CD4-positive, alpha-beta T cell treated with Interleukin-15 for 1 hour (primary cell): ENCODE measurements at regions not wholly inside any gene's neighbourhood (a gene's known extent, or its start where the extent isn't known, plus 50 kb on each side); places are given as distances from the start of the nearest gene placed in this dataset.

ENCODE experiments used
- DNase-seq: peaks from one replicate; pipeline ENCODE4 v3.0.0-alpha.2; 2020

DNA sequence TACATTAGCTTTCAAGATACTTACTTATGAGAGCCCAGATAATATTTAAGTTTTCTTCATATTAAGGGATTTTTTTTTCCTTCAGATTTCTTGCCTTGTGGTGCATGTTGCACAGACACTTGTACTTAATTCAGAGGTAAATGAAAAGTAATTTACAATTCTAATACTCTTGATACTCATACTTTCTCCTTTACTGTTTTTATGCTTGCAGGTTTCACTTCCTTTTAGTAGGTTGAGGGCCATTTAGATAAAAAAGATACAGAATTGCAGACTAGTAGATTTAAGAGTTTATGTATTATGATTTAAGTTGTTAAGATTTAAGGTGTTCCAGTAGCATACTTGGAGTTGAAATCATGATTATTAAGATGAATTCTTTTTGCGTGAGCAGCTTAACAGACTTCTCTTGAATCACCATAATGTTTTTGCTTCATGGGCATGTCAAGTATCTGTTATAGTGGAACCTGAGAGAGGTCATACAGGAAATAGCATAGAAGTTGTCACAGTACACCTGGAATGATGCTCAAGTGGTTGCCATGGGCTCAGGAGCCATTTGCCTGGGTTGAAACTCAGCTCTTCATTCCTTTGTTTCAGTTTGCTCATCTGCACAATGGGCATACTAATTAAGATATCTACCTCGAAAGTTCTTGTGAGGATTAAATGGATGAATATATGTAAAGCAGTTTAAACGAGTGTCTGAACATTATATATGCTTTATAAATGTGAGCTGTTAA, 174.8 kb upstream of the PRPS1L1 start:
- DNase-seq, result no peak

DNA sequence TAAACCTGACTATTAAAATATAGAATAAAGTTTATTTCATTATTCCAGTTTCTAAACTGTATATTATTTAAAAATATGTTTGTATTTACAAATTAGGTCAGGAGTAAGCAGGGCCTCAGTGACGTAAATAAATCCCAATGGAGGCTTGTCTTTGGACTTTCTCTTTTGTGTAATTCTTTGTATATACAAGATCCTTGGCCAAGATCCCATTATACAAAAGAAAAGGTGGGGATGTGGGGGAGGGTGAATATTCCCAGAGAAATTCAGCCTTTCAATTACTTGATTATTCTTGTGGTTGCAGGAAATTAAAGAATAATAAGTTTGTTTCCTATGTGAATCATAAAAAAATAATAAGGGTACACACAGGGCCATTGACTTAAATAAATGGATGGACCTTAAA, 178.7 kb upstream of the PRPS1L1 start:
- DNase-seq, result no peak

DNA sequence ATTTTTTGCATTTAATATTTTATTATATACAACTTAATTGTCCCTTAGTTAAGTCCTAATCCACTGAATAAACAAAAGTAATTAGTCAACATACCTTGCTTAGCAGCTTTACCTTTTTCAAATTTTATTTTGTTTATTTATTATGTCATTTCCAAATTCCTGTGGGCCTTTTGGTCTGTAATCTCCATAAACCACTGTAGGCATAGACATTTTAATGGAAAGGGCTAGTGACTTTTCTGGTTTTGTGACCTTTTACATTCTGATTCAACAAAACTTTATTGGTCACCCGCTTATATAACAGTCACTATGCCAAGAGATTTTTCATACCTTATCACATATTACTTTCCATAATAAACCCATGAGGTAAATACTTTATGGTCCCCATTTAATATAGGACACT, 181.3 kb upstream of the PRPS1L1 start:
- DNase-seq, result no peak

DNA sequence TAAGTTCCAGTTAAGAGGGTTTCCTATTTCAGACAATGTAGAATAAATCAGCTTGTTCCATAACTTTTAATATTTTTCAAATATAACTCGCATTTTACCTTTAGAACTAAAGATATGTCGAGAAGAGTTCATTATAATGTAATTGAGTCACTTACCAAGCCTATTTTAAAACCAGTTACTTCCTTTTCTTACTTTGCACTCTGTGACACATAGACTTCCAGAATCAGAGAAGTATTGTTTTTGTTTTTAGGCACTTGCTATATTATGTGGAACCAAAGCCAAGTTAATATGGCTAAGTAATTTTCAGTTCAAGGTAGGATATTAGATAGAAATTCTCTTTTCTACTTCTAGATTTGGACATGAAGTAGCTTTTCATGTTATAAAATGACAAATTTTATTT, 182.7 kb upstream of the PRPS1L1 start:
- no peak for DNase-seq

DNA sequence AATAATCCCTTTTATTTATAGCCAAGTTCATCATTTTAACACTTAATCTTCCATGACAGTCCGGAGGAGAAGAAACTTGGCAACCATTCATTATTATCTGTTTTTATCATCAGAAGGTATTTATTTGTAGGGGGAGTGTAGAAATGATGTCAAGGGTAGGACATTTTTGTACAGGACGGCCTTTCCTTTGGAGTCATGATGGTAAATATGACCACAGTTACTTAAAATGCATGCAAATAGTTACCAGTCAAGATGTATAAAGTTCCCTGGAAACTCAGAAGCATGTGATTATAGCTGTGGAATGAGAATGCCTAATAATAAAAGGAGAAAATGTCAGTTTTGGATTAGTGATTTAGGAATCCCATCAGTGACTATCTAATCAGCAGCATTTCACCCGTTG, 183.1 kb upstream of the PRPS1L1 start:
- DNase-seq, result no peak

DNA sequence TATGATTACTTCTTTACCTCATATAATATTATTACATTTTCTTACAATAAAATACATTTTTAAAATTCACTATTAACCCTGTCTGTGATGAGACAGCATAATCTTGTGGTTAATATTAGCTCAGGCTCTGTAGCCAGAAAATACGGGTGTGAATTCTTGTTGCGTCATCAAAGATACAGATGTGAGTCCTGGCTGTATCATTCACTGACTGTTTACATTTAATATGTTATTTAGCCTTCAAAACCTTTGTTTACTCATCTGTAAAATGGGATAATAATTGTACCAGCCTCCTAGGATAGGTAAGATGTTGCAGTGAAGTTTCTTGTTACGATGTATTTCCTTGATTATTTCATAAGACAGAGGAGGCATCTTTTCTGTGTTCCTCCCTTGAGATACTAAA, 184.7 kb upstream of the PRPS1L1 start:
- DNase-seq, result no peak

DNA sequence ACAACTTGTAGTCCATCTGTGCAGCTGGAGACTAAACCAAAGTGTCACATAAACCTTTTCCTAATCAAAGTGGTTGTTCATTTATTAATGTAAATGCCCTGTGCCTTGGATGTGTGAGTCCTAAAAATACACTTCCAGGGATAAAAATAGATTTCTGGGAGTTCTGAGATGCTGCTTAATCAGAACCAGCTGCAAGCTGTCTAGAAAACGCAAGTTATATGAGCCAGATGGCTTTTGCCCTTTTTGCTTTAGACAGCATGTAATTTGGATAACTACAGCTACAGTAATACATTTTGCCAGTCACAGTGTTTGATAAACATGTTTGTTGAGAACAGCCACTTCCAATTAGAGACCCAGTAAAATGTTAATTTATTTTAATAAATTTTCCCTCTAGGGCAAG, 185.1 kb upstream of the PRPS1L1 start:
- DNase-seq, result no peak

DNA sequence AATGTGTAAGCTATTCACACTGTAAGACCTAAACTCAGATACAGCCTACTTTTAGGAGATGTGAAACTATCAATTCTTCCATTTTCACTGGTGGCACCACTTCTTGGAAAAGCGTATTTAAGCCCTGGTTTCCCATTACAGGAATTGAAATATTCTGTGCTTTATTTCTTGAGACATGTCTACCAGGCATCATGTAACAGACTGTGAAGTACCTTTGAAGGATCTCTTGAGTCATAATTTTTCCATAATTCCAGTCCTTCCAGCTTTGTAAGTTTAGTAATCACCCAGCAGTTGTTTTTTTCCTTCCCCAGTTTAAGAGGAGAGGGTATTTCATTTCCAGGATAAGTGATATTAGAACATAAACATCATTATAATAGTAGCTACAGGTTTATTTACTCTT, 186.0 kb upstream of the PRPS1L1 start:
- DNase-seq, result no peak

DNA sequence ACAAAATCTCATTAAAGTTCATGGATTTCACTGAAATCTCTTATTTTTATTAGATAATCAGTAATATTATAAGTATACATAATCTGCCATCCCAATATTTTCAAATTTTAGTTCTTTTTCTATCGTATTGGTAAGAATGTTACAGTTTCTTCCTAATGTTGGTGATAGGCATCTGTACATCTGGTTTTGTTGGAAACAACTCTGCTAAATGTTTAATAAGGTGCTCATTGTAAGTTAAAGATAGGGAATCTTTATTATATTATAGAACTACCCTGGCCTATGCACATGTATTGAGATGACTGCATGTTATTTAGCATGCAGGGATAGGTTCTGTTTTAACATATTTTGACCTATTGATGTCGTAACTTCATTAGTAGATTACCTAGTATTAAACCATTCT, 188.6 kb upstream of the PRPS1L1 start:
- DNase-seq, result no peak

DNA sequence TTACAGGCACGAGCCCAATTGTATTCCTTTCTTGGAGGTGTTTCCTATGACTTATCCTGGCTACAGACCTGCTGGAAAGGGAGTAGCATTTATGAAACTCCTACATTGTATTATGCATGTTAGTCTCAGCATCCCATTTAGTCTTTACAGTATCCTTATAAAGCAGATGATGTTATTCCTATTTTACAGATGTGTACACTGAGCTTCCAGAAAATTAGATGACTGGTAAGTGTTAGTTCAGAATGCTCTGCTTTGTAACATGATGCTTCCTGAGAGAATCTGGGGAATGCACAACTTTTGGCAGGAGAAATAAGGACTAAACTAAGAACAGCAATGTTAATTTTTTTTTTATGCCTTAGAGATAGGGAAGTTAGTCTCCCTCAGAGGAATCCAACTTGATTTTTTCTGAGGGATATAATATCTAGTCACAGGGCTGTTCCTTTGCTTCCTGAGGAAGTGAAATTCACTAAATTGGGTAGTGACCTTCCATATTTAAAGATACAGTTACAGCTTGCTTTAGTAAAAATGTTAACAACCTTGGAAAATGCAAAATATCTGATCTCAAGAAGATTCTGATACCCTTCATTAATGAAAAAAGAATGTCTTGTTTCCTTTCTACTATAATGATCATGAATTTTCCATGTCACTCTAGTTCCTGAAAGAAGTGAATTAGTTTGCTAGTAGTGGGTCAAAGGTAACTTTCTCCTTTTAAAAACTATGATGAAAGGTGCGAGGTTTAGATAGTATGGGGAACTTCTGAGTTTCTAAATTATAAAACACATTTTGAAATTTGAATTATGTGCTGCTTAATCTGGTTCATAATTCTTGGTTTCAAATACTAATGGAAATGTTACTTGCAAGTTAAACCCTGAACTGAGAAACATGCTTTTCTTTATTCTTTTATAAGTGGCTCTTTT, 194.0 kb upstream of the PRPS1L1 start:
- DNase-seq, result no peak

DNA sequence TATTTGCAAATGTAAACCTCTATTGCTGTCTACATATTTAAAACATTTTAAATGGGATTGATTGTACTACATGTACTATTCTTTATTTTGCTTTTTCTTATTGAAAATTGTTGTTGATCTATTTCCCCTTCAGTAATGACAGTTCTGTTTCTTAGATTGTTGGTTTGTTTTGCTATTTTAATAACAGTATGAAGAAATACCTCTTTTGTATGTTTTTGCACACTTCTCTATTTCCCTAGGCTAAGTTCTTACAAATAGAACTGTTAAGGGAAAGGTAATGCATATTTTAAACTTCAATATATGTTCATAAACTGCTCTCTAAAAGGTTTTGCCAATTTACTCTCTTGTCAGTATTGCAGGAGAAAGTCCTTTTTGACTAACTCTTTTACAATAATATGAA, 195.0 kb upstream of the PRPS1L1 start:
- DNase-seq, result no peak

DNA sequence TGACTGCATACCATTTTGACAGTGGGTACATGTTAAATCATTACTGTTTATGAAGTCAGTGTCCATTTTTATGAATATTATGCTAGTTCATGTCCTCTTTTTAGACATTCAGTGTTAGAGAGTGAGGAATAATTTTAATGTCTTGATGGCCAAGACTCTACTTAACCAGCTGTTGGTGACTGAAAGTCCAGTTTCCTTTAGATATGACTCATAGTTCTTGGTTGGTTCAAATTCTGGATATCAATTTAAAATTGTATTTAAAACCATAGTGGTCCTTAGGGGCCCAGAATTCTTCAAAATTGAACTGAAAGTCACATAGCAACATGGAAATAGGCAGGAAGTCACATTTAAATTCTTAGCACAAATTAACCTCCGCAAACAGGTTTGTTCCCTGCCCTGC, 196.5 kb upstream of the PRPS1L1 start:
- no peak for DNase-seq

DNA sequence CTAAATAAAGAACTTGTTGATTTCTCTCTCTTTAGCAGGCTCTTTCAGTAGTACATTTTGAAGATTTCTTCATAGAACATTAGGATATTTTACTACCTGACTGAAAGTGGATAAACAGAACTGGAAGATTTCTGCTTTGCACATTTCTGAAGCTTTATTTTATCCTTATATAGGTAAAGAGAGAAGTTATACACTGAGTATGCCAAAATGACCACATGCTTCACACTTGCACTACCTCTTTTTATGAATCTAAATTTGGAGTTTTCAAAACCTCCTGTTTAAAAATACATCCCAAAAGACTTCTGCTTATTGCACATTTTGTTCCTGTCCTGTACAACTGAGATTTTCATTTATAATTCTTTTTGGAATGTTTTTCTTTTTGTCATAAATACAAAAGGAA, 197.4 kb upstream of the PRPS1L1 start:
- no peak for DNase-seq

DNA sequence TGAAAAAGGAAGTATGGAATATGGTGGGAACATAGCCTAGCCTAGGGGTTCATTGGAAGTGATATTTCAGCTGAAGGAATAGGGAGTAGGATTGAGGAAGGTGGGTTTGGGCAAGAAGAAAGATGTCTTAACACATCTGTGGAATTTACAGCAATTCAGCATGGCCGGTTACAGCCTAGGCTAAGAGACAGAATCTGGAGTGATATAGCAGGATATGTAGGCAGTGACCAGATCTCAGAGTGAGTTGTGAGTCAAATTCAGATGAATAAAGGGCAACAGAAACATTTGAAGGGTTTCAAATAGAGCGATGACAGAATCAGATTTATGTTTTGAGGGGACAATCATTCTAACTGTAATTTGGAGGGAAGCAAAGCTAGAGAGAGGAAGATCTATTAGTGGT, 199.0 kb upstream of the PRPS1L1 start:
- DNase-seq, result no peak

DNA sequence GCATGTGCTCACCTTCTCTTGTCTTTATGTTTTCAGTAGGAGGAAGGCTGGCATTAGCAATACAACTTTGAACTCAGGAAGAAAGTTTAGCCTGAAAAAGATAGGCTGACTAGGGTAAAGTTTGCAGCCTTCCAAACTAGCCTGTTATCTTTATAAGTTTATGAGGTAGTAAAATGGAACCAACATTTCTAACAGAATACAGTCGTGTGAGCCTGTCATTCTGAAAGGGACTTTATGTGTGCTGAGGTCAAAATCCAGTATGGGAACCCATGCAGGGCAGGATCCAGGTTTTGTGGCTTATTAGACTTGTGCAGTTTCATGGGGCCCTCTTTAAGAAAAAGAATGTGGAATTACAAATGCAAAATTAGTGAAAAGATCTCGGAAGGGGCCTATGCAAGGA, 201.0 kb upstream of the PRPS1L1 start:
- DNase-seq, result no peak

DNA sequence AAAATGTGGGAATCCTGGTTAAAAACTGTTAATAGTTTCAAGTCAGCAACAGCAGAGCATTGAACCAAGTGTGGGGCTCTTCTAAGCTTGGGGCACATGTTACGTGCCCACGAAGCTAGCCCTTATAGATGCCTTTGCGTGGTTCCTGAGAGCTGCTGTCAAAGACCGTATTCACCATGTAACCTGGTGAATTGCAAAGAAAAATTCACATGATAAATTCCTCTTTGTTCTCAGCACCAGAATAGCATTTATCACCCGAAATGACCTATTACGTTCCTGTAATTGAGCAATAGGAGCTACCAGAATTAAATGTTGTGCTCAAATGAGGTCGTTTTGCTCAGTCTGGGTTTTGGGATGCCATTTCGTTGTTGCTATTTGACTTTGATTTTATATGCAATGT, 202.6 kb upstream of the PRPS1L1 start:
- DNase-seq, result no peak

DNA sequence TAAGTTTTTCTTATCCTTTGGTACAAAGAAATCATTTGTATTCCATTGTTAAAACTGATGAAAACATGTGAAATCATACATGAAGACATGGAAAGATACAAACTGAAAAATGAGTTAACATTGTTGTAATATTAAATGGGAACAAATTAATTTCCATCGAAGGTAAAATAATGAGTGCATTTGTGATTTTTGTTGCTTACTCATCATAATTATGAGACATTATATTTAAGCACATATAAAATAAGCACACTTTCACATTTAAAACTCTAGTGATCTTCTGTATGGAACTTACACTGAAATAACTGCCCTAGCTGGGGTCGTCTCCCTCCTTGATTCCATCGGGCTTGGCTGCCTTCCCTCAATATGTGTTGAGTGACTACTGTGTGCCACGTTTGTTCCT, 204.2 kb upstream of the PRPS1L1 start:
- DNase-seq, result no peak

DNA sequence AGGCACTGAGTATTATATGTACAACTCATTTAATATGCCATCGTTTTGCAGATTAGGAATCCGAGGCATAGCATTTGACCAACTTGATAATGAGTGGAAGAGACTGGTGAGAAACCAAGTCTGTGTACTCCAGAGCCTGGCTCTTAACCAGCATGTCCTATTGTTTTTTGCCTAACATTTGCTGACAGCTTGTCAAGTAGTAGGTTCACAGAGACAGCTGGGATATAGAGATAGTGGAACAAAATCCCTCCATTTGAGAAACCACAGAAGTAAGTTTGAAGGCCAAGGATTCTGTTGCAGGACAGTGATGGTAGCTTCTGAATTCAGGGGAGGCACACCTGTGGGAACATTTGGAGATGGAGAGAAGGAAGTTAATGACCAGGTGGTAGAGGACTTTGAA, 206.9 kb upstream of the PRPS1L1 start:
- DNase-seq, result no peak

DNA sequence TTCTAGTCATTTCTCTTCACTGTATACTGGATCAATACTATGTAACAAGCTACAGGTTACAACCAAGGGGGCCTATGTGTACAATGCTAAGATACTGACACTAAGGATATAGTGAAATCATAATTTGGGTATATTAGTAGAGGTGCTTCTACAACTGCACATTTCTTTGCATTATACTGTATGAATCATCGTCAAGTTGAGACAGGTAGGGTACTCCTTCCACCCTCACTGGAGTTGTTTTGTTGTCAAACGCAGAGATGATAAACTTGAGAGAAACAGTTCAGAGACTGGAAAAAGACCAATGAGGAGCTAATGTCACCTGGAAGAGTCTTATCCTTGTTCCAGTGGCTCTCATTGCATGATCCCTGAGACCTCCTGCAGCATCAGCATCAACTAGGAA, 208.2 kb upstream of the PRPS1L1 start:
- no peak for DNase-seq

DNA sequence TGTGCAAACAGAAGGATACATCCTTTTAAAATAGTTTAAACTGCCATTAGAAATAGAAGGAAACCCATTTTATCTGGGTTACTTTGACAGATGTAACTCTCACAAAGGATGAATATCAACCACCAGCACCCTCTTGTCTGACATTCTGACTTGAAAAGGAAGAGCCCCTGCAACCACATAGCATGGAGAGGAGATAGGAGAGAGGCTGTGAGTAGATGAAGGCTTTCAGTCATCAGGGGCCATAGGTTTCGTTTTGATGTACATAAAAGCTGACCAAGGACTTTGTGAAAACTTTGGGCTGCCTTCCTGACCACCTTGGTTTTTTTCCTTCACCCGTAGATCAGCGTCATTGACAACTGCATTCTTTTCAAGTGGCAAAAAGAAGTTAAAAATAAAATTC, 211.6 kb upstream of the PRPS1L1 start:
- DNase-seq, result no peak

DNA sequence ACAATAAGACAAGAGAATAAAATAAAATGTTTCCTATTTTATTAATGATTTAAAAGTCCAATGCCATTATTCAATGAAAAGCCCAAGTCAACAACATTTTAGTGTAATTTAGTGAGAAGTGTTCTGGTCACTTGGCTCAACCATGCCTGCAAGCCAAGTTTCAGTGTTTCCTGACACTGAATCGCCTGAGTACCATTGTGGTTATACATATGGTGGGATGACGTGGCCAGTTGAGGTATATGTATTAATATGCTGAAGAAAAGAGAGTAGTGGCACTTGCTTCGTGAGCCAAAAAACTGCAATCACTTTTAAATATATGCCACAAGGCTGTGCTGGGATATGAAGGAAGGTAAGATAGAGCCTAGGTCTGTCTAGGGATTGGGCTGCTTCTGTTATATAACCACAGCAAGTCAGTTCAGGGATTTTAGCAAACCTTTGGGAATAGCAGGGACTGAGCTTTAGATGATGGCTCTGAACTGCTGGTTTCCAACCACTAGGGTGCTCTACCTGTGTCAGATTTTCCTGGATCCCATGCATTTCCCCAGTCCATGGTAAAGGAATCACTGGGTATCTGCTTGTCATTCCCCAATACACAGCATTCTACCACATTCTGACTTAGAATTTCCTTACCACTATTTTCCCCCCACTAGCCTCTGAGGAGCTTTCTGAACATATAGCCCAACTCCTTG, 214.0 kb upstream of the PRPS1L1 start:
- DNase-seq, result no peak

DNA sequence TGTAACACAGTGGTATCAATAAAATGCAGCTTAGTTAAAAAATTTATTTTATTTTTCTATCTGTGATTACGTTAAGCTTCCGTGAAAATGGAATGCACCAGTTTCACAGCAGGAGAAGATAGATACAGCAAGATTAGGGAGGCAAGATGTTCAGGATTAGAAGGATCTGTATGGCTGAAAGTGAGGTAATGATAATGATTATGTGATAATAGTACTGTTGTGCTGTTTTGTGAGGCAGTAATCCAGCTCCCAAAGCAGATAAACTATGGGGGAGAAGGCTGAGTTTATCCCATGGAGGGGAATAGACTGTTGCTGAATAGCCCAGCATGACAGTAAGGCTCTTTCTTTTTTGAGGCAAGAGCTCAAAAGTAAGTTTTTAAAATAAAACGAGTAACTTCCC, 216.1 kb upstream of the PRPS1L1 start:
- no peak for DNase-seq

DNA sequence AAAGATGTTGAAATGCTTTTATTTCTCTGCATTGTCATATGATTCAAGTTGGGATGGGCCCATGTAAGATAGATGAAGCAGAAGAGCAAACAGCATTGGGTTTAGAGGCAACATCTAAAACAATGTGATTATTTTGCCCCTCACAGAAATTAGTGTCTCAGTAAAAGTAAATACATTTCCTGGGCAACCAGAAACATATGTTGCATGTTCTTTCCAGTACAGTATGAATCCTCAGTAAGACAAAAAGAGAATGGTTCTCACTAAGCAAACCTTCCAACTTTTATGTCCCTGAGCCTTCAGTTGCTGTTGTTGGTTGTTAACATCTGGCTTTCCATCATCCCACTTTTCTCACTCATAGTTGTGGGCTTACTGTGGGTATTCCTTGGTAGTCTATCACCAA, 222.5 kb upstream of the PRPS1L1 start:
- no peak for DNase-seq

DNA sequence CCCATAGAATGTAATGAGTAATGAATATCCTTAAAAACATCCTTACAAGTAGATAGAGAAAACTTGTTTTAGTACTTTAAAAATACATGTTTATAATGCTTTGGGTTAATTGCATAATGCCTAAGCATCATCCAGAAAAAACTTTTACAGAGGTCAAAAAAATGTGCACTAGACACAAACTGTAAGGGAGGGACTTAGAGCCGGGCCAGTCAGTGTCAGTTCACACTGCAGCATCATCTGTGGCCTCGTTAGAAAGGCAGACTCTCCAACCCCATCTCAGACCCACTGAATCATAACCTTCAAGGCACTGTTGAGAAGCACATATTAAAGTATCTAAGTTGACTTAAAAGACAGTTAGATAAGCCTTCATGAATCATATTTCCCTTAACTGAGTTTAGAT, 230.1 kb upstream of the PRPS1L1 start:
- DNase-seq, result no peak
